Ovary (tissue), 3 donors: ENCODE measurements at regions not wholly inside any gene's neighbourhood (a gene's known extent, or its start where the extent isn't known, plus 50 kb on each side); places are given as distances from the start of the nearest gene placed in this dataset.

Experiments used
- CTCF ChIP-seq, 3 donors: fragments of 450-650 bp in 2 of 3; fragments of 200-600 bp in 1 of 3; IDR thresholded peaks; one replicate each; pipeline versions ENCODE4 v1.5.1 to v1.8.0; 2016 to 2022; ENCODE audit warnings: antibody characterized with exemption in 3 of 3, mild to moderate bottlenecking in 1 of 3
- EP300 ChIP-seq: sonication (generic); formaldehyde crosslinking; IDR thresholded peaks from one replicate; pipeline ENCODE4 v1.6.1; 2017; ENCODE audit warnings: antibody characterized with exemption
- POLR2A ChIP-seq: fragments of 450-650 bp; IDR thresholded peaks from one replicate; pipeline ENCODE4 v1.6.1; 2017; ENCODE audit warnings: antibody characterized with exemption, mild to moderate bottlenecking, moderate library complexity
- donor health status: DM: no; HTN: no; CAD: no.

GRCh38 chr3:170644711-170645110 lies 58.8 kb upstream of the SLC7A14 start:
- TF ChIP-seq CTCF (IDR thresholded peaks at IDR 0.05) (no peak), POLR2A (no peak), EP300 (no peak)
